K562 (cell line): ENCODE measurements at regions not wholly inside any gene's neighbourhood (a gene's known extent, or its start where the extent isn't known, plus 50 kb on each side); places are given as distances from the start of the nearest gene placed in this dataset.

Source experiments
- ATAC-seq: fragments of 200-7000 bp; cut with Tn5 transposase; 3 replicates; pipeline ENCODE4 v1.9.1; 2020; ENCODE audit warnings: moderate library complexity
- BruUV-seq: library from RNA; stranded (reverse); fragments of 400-500 nt; replicated peaks from 2 replicates; lab custom pipeline; 2021; lab: Mats Ljungman, UMichigan
- CTCF ChIA-PET: fragments of 300-600 bp; formaldehyde crosslinking; extraction: SDS; loops from one replicate; lab custom pipeline; 2021; ENCODE audit warnings: low intra/inter-chr PET ratio; lab: Yijun Ruan, JAX
- POLR2A ChIA-PET: fragments of 300-600, 350-650 bp; sonication (Branson Sonifier 250); formaldehyde crosslinking; extraction: SDS; loops from one replicate; lab custom pipeline; 2021; ENCODE audit warnings: antibody characterized with exemption, inconsistent platforms; lab: Yijun Ruan, JAX
- DNase-seq, 4 experiments: peaks; one replicate each; pipeline versions ENCODE4 v3.0.0 to v3.0.0-alpha.2; 2011 to 2018; ENCODE audit warnings: low spot score in 3 of 4, mixed read lengths in 3 of 4; ENCODE audit errors: extremely low read depth in 1 of 4
- FAIRE-seq: peaks from 2 replicates; lab custom pipeline; 2011; peaks lifted over from hg19 to GRCh38; lab: Jason Lieb, UNC
- H2AFZ ChIP-seq: 2 replicates; pipeline ENCODE4 v1.6.0; 2011; ENCODE audit warnings: low read depth, low read length, control low read depth, inconsistent platforms
- H3K27ac ChIP-seq: fragments of 200-600 bp; 3 replicates; pipeline ENCODE4 v1.8.0; 2011; ENCODE audit warnings: low read depth, mild to moderate bottlenecking, control low read depth, inconsistent platforms, low read length, moderate library complexity, mixed read lengths; ENCODE audit errors: extremely low read depth
- H3K27me3 ChIP-seq, 2 experiments: fragments of 300-600 bp in 1 of 2; 2 replicates in 1 of 2; 3 replicates in 1 of 2; pipeline versions ENCODE4 v1.6.0 to v1.8.0; 2011; ENCODE audit warnings: inconsistent platforms in 2 of 2, low read length in 2 of 2, mild to moderate bottlenecking in 1 of 2, mixed read lengths in 1 of 2, moderate library complexity in 1 of 2; ENCODE audit not compliant: control insufficient read depth in 2 of 2, insufficient read depth in 2 of 2
- H3K36me3 ChIP-seq: fragments of 300-600 bp; 3 replicates; pipeline ENCODE4 v1.8.0; 2011; ENCODE audit warnings: mild to moderate bottlenecking, low read length, inconsistent platforms; ENCODE audit not compliant: control insufficient read depth, insufficient read depth
- H3K4me1 ChIP-seq, 2 experiments: fragments of 200-600 bp in 1 of 2; replicated peaks in 1 of 2; 2 replicates in 1 of 2; 3 replicates in 1 of 2; pipeline versions ENCODE4 v1.5.1 to v1.8.0; 2011; ENCODE audit warnings: inconsistent platforms in 2 of 2, low read length in 2 of 2, mild to moderate bottlenecking in 1 of 2, mixed read lengths in 1 of 2, moderate library complexity in 1 of 2; ENCODE audit not compliant: control insufficient read depth in 2 of 2, insufficient read depth in 2 of 2
- H3K4me2 ChIP-seq: 2 replicates; pipeline ENCODE4 v1.6.1; 2011; ENCODE audit warnings: low read length, control low read depth, inconsistent platforms, mixed read lengths; ENCODE audit not compliant: insufficient read depth
- H3K4me3 ChIP-seq: fragments of 200-600 bp; sonication (generic), shearing (Covaris generic); 2 replicates; pipeline ENCODE4 v1.5.1; 2016; ENCODE audit warnings: control low read depth, inconsistent platforms
- H3K79me2 ChIP-seq: fragments of 200-600 bp; 3 replicates; pipeline ENCODE4 v1.8.0; 2011; ENCODE audit warnings: low read length, inconsistent platforms; ENCODE audit not compliant: control insufficient read depth, insufficient read depth
- H3K9ac ChIP-seq, 2 experiments: 2 replicates each; pipeline versions ENCODE4 v1.6.0 to v1.6.1; 2011; ENCODE audit warnings: low read depth in 2 of 2, low read length in 2 of 2, control low read depth in 1 of 2, inconsistent platforms in 1 of 2, mild to moderate bottlenecking in 1 of 2, mixed read lengths in 1 of 2; ENCODE audit not compliant: insufficient read depth in 1 of 2
- H3K9me1 ChIP-seq: one replicate; pipeline ENCODE4 v1.6.0; 2011; ENCODE audit warnings: inconsistent platforms, mild to moderate bottlenecking, low read length, moderate library complexity; ENCODE audit not compliant: control insufficient read depth, insufficient read depth
- H3K9me3 ChIP-seq: replicated peaks from 2 replicates; pipeline ENCODE4 v1.5.1; 2011; ENCODE audit warnings: low read depth, low read length, inconsistent platforms; ENCODE audit not compliant: control insufficient read depth, insufficient read depth
- H4K20me1 ChIP-seq: replicated peaks from 2 replicates; pipeline ENCODE4 v1.6.1; 2011; ENCODE audit warnings: low read length, inconsistent platforms, mixed read lengths; ENCODE audit not compliant: control insufficient read depth, insufficient read depth
- AFF1 ChIP-seq, 2 experiments: fragments of 450-650 bp; IDR thresholded peaks; 2 replicates each; pipeline ENCODE4 v1.6.1; 2018; ENCODE audit warnings: mild to moderate bottlenecking in 2 of 2, low read depth in 1 of 2; ENCODE audit not compliant: partially characterized antibody in 2 of 2
- FOXA3 ChIP-seq, 2 experiments: fragments of 450-650 bp in 1 of 2; sonication (generic) in 1 of 2; formaldehyde crosslinking; IDR thresholded peaks in 1 of 2; conservative IDR thresholded peaks in 1 of 2; 2 replicates each; pipeline versions ENCODE4 v1.4.0 to v1.8.0; 2020 to 2022; ENCODE audit warnings: mild to moderate bottlenecking in 2 of 2, missing genetic modification reagents in 1 of 2
- FUS ChIP-seq: fragments of 200-400 bp; formaldehyde crosslinking; optimal IDR thresholded peaks from 2 replicates; pipeline ENCODE3; 2017; ENCODE audit warnings: low read depth, low read length
- GTF2F1 ChIP-seq: IDR thresholded peaks from 2 replicates; pipeline ENCODE4 v1.6.1; 2011; ENCODE audit warnings: low read depth, low read length, improper control_type of control experiment
- KLF10 ChIP-seq: fragments of 250-450 bp; sonication (Bioruptor Pico); IDR thresholded peaks from 2 replicates; pipeline ENCODE4 v1.6.1; 2021; ENCODE audit warnings: matching md5 sums
- SMAD2 ChIP-seq: fragments of 150-350 bp; IDR thresholded peaks from 2 replicates; pipeline ENCODE4 v1.6.1; 2014; ENCODE audit warnings: low read depth, mild to moderate bottlenecking, low read length
- ZBTB40 ChIP-seq, 2 experiments: fragments of 450-650 bp in 1 of 2; sonication (generic) in 1 of 2; formaldehyde crosslinking in 1 of 2; IDR thresholded peaks; 2 replicates each; pipeline versions ENCODE4 v1.7.1 to v1.9.0; 2016 to 2022; ENCODE audit warnings: inconsistent platforms in 1 of 2, mild to moderate bottlenecking in 1 of 2, missing genetic modification reagents in 1 of 2
- ZNF184 ChIP-seq: sonication (generic); formaldehyde crosslinking; IDR thresholded peaks from 2 replicates; pipeline ENCODE4 v1.5.0; 2020; ENCODE audit warnings: missing genetic modification reagents
- WGBS: fragments of 100-300 bp; shearing (Covaris generic); methylation state at CpG from one replicate; pipeline ENCODE4 v1.1.6; 2016; ENCODE audit warnings: low coverage, mixed read lengths; ENCODE audit not compliant: insufficient coverage; ENCODE audit errors: missing lambda C conversion rate; 5-methylcytosine and 5-hydroxymethylcytosine counted together
- in situ Hi-C: fragments of 300-500 bp; cut with MboI; formaldehyde crosslinking; loops from 4 replicates; pipeline ENCODE4 v1.15.0; 2018; ENCODE audit warnings: inconsistent platforms, mixed read lengths
- intact Hi-C: fragments of 100-400 bp; cut with micrococcal nuclease; formaldehyde crosslinking; loops from 2 replicates; pipeline ENCODE4 v1.14.2; 2022

- no peaks in the 10 kb centered on the region; the same call in 1 of the 2 replicates for H3K9me3 ChIP-seq
- FAIRE-seq: no peak
- intact Hi-C loops: no loop called here
- H3K27ac ChIP-seq: no peak overlapping the region
- ChIA-PET POLR2A (no interaction called here), CTCF (no interaction called here)
- no TSS peak for BruUV-seq
- H3K27me3 ChIP-seq: no peaks in the 10 kb centered on the region
- no peak overlapping the region for H3K9ac ChIP-seq
- no peak overlapping the region for H3K4me2 ChIP-seq
- no peaks in the 10 kb centered on the region for H3K4me1 ChIP-seq
- H3K9me1 ChIP-seq: no peaks in the 10 kb centered on the region
- H2AFZ ChIP-seq: no peak overlapping the region
- in situ Hi-C loops: no loop called here
- H3K36me3 ChIP-seq: no peaks in the 10 kb centered on the region
- no peaks in the 10 kb centered on the region for H3K79me2 ChIP-seq
- no peak for ATAC-seq
- H3K4me3 ChIP-seq: no peak overlapping the region
- no peaks in the 10 kb centered on the region for H4K20me1 ChIP-seq
- no peak for DNase-seq
- WGBS: 0% methylated on average over 2 of the region's 2 CpGs
- TF ChIP-seq ZNF184 (CRISPR knock-in tag) (no peak), FUS (no peak), FOXA3 (CRISPR knock-in tag; conservative IDR thresholded peaks at IDR 0.05 in 1 of 2, IDR thresholded peaks at IDR 0.05 in 1 of 2) (no peak), ZBTB40 (IDR thresholded peaks at IDR 0.05) (no peak), ZBTB40 (CRISPR knock-in tag; IDR thresholded peaks at IDR 0.05) (no peak), SMAD2 (no peak), AFF1 (IDR thresholded peaks at IDR 0.05; ENCODE audit: low read depth in 1 of 2, partially characterized antibody in 2 of 2) (no peak), KLF10 (CRISPR knock-in tag) (no peak), GTF2F1 (no peak)
These were observed 505.6 kb upstream of the KIRREL3 start for GRCh38 chr11:127506126-127506525.
